Panc1 (cell line): ENCODE measurements at regions not wholly inside any gene's neighbourhood (a gene's known extent, or its start where the extent isn't known, plus 50 kb on each side); places are given as distances from the start of the nearest gene placed in this dataset.

ENCODE experiments used
- ATAC-seq: fragments of 200-7000 bp; cut with Tn5 transposase; 2 replicates; pipeline ENCODE4 v1.9.1; 2020; ENCODE audit warnings: mild to moderate bottlenecking, moderate library complexity
- BruUV-seq: library from RNA; stranded (reverse); fragments of 400-500 nt; replicated peaks from 2 replicates; lab custom pipeline; 2021; lab: Mats Ljungman, UMichigan
- CTCF ChIA-PET: fragments of 300-600 bp; sonication (Branson Sonifier 250); formaldehyde crosslinking; loops from one replicate; lab custom pipeline; 2022; ENCODE audit warnings: antibody characterized with exemption; lab: Charles Lee
- POLR2A ChIA-PET: fragments of 300-600 bp; sonication (Branson Sonifier 250); formaldehyde crosslinking; loops from one replicate; lab custom pipeline; 2022; ENCODE audit warnings: antibody characterized with exemption; lab: Charles Lee
- DNase-seq: peaks from one replicate; pipeline ENCODE4 v3.0.0-alpha.2; 2010; ENCODE audit warnings: low read depth, low spot score
- H3K27ac ChIP-seq: 2 replicates; pipeline ENCODE4 v1.5.1; 2011; ENCODE audit warnings: mild to moderate bottlenecking, low read length, inconsistent platforms
- H3K27me3 ChIP-seq: fragments of 200-500 bp; sonication (Bioruptor generic); 2 replicates; pipeline ENCODE4 v1.6.0; 2014; ENCODE audit warnings: low read length, inconsistent platforms; ENCODE audit not compliant: control insufficient read depth, insufficient read depth
- H3K36me3 ChIP-seq: fragments of 200-500 bp; sonication (Bioruptor generic); 2 replicates; pipeline ENCODE4 v1.5.1; 2014; ENCODE audit warnings: inconsistent platforms, mild to moderate bottlenecking, low read length, moderate library complexity; ENCODE audit not compliant: control insufficient read depth, insufficient read depth
- H3K4me1 ChIP-seq: 2 replicates; pipeline ENCODE4 v1.5.1; 2011; ENCODE audit warnings: inconsistent platforms, mild to moderate bottlenecking, low read length, moderate library complexity; ENCODE audit not compliant: control insufficient read depth, insufficient read depth
- H3K4me3 ChIP-seq, 2 experiments: 2 replicates each; pipeline ENCODE4 v1.5.1; 2011 to 2012; ENCODE audit warnings: low read depth in 2 of 2, low read length in 2 of 2, mild to moderate bottlenecking in 2 of 2, inconsistent platforms in 1 of 2, moderate library complexity in 1 of 2
- H3K9me3 ChIP-seq: fragments of 200-500 bp; sonication (Bioruptor generic); 2 replicates; pipeline ENCODE4 v1.5.1; 2014; ENCODE audit warnings: low read depth, mild to moderate bottlenecking, inconsistent platforms, low read length, moderate library complexity; ENCODE audit not compliant: control insufficient read depth, insufficient read depth
- POLR2AphosphoS5 ChIP-seq: IDR thresholded peaks from 2 replicates; pipeline ENCODE4 v1.6.1; 2012; ENCODE audit warnings: mild to moderate bottlenecking, low read depth, low read length, moderate library complexity
- SIN3A ChIP-seq: IDR thresholded peaks from 2 replicates; pipeline ENCODE4 v1.6.1; 2012; ENCODE audit warnings: low read depth, mild to moderate bottlenecking, low read length, moderate library complexity, borderline replicate concordance; ENCODE audit not compliant: insufficient read depth
- TCF7L2 ChIP-seq: IDR thresholded peaks from 2 replicates; pipeline ENCODE4 v1.6.1; 2011; ENCODE audit warnings: mild to moderate bottlenecking, low read depth, low read length, inconsistent platforms
- in situ Hi-C: cut with HindIII; loops from 2 replicates; pipeline ENCODE4 v1.10.0; 2016; ENCODE audit warnings: low sequenced_read_pairs, low pct_unique_long_range_greater_than_20kb
- intact Hi-C: fragments of 100-400 bp; cut with micrococcal nuclease; formaldehyde crosslinking; loops from one replicate; pipeline ENCODE4 v1.10.0; 2022; ENCODE audit not compliant: unreplicated experiment
- TF ChIP-seq, protein P1 (sequence below): fragments of 450-650 bp; IDR thresholded peaks from 2 replicates; pipeline ENCODE4 v1.5.1; 2017; ENCODE audit warnings: mild to moderate bottlenecking
- TF ChIP-seq, protein P2 (sequence below), 2 experiments: IDR thresholded peaks; 2 replicates each; pipeline ENCODE4 v1.6.1; 2011 to 2012; ENCODE audit warnings: low read depth in 2 of 2, control low read depth in 1 of 2, low read length in 1 of 2, mild to moderate bottlenecking in 1 of 2, moderate library complexity in 1 of 2; ENCODE audit not compliant: insufficient read depth in 1 of 2

DNA sequence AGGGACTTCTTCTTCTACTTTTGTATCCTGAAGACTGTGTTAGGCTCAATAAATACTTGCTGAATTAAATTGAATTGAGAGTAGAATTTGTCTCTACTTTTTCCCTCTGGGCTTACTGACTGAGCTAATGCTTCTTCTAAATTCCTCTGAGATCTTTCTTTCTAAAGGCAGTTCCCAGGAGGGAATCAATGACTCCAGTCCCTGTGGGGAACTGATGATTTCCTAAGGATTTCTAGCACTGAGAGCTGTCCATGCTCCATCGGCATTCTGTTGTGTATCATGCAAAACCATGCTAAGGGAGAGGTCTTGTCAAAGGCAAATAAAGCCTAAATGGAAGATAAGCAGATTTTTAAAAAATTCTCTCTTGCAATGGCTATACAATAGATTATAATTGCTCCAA, 148.8 kb upstream of the KIRREL3 start:
- ATAC-seq = no peak
- H3K4me3 ChIP-seq = no peak overlapping the region
- no peaks in the 10 kb centered on the region for H3K4me1 ChIP-seq
- no peak for DNase-seq
- in situ Hi-C loops = no loop called here
- intact Hi-C loops = no loop called here
- BruUV-seq = no TSS peak
- H3K9me3 ChIP-seq = no peaks in the 10 kb centered on the region
- POLR2A ChIA-PET = no interaction called here
- CTCF ChIA-PET = no interaction called here
- TF ChIP-seq, protein P1, sequence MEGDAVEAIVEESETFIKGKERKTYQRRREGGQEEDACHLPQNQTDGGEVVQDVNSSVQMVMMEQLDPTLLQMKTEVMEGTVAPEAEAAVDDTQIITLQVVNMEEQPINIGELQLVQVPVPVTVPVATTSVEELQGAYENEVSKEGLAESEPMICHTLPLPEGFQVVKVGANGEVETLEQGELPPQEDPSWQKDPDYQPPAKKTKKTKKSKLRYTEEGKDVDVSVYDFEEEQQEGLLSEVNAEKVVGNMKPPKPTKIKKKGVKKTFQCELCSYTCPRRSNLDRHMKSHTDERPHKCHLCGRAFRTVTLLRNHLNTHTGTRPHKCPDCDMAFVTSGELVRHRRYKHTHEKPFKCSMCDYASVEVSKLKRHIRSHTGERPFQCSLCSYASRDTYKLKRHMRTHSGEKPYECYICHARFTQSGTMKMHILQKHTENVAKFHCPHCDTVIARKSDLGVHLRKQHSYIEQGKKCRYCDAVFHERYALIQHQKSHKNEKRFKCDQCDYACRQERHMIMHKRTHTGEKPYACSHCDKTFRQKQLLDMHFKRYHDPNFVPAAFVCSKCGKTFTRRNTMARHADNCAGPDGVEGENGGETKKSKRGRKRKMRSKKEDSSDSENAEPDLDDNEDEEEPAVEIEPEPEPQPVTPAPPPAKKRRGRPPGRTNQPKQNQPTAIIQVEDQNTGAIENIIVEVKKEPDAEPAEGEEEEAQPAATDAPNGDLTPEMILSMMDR = no peak
- TF ChIP-seq TCF7L2 (no peak), POLR2AphosphoS5 (no peak), SIN3A (no peak)
- TF ChIP-seq, protein P2, sequence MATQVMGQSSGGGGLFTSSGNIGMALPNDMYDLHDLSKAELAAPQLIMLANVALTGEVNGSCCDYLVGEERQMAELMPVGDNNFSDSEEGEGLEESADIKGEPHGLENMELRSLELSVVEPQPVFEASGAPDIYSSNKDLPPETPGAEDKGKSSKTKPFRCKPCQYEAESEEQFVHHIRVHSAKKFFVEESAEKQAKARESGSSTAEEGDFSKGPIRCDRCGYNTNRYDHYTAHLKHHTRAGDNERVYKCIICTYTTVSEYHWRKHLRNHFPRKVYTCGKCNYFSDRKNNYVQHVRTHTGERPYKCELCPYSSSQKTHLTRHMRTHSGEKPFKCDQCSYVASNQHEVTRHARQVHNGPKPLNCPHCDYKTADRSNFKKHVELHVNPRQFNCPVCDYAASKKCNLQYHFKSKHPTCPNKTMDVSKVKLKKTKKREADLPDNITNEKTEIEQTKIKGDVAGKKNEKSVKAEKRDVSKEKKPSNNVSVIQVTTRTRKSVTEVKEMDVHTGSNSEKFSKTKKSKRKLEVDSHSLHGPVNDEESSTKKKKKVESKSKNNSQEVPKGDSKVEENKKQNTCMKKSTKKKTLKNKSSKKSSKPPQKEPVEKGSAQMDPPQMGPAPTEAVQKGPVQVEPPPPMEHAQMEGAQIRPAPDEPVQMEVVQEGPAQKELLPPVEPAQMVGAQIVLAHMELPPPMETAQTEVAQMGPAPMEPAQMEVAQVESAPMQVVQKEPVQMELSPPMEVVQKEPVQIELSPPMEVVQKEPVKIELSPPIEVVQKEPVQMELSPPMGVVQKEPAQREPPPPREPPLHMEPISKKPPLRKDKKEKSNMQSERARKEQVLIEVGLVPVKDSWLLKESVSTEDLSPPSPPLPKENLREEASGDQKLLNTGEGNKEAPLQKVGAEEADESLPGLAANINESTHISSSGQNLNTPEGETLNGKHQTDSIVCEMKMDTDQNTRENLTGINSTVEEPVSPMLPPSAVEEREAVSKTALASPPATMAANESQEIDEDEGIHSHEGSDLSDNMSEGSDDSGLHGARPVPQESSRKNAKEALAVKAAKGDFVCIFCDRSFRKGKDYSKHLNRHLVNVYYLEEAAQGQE (IDR thresholded peaks at IDR 0.05; ENCODE audit: insufficient read depth in 1 of 2, low read depth in 2 of 2, low read length in 1 of 2) = no peak
- no peaks in the 10 kb centered on the region; the same call in 1 of the 2 replicates for H3K27me3 ChIP-seq
- no peaks in the 10 kb centered on the region for H3K36me3 ChIP-seq
- H3K27ac ChIP-seq = no peak overlapping the region

DNA sequence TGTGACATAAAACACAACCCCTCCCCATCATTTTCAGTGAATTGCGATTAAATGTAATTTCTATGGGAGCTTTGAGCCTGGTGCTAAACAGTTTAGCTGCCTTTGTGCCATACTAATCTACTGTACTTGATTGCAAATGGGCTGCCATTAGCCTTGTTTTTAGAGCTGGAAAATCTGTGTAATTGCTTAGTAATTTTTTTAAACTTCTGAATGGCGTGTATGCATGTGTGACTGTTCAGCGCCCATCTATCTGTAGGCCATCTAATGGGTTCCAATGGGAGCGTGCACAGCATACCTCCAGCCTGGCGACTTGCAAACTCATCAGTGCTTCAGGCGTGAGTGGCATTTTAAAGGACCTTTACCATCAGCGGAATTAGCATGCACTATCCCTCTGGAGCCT, 142.7 kb upstream of the KIRREL3 start:
- Histone ChIP-seq H3K27ac (no peak overlapping the region), H3K27me3 (no peaks in the 10 kb centered on the region), H3K9me3 (no peaks in the 10 kb centered on the region), H3K4me3 (no peak overlapping the region), H3K36me3 (no peaks in the 10 kb centered on the region), H3K4me1 (no peaks in the 10 kb centered on the region; the same call in 1 of the 2 replicates)
- no TSS peak for BruUV-seq
- TF ChIP-seq SIN3A (no peak), TCF7L2 (no peak), POLR2AphosphoS5 (no peak)
- TF ChIP-seq, protein P1 = no peak
- TF ChIP-seq, protein P2 (IDR thresholded peaks at IDR 0.05; ENCODE audit: insufficient read depth in 1 of 2, low read depth in 2 of 2, low read length in 1 of 2) = no peak
- CTCF ChIA-PET = no interaction called here
- DNase-seq = no peak
- no peak for ATAC-seq
- in situ Hi-C loops (no loop called here), intact Hi-C loops (no loop called here)
- POLR2A ChIA-PET = no interaction called here
